Peyer's patch (tissue), 4 donors: ENCODE measurements at regions not wholly inside any gene's neighbourhood (a gene's known extent, or its start where the extent isn't known, plus 50 kb on each side); places are given as distances from the start of the nearest gene placed in this dataset.
A peak's percentile ranks its signal among the peaks of the same experiment; 100 is the strongest.

Source experiments
- DNase-seq, 3 donors: peaks; one replicate each; pipeline ENCODE4 v3.0.0-alpha.2; 2017 to 2019
- H3K27ac ChIP-seq, 4 donors: fragments of 200-600 bp; sonication (generic); one replicate each; pipeline ENCODE4 v1.5.1; 2016 to 2019
- H3K27me3 ChIP-seq, 2 donors: fragments of 200-600 bp; sonication (generic); one replicate each; pipeline ENCODE4 v1.5.1; 2019
- H3K36me3 ChIP-seq, 3 donors: fragments of 200-600 bp; sonication (generic); one replicate each; pipeline ENCODE4 v1.5.1; 2016 to 2019
- H3K4me1 ChIP-seq, 4 donors: fragments of 200-600 bp; sonication (generic); one replicate each; pipeline ENCODE4 v1.5.1; 2016 to 2019
- H3K4me3 ChIP-seq, 4 donors: fragments of 200-600 bp; sonication (generic); 1 replicate in 3 of 4; 2 replicates in 1 of 4; pipeline ENCODE4 v1.5.1; 2016 to 2019; ENCODE audit warnings: mild to moderate bottlenecking in 1 of 4
- H3K9me3 ChIP-seq, 4 donors: fragments of 200-600 bp; sonication (generic); one replicate each; pipeline ENCODE4 v1.5.1; 2016 to 2019; ENCODE audit warnings: mild to moderate bottlenecking in 1 of 4
- CTCF ChIP-seq, 6 experiments: fragments of 450-650 bp in 4 of 6; fragments of 200-600 bp in 2 of 6; sonication (generic) in 1 of 6; IDR thresholded peaks; one replicate each; pipeline ENCODE4 v1.5.1; 2017 to 2019; ENCODE audit warnings: antibody characterized with exemption in 6 of 6, mild to moderate bottlenecking in 3 of 6, moderate library complexity in 1 of 6
- POLR2A ChIP-seq, 2 donors: fragments of 450-650 bp; IDR thresholded peaks; one replicate each; pipeline ENCODE4 v1.5.1; 2017; ENCODE audit warnings: antibody characterized with exemption in 2 of 2, mild to moderate bottlenecking in 2 of 2, moderate library complexity in 2 of 2

- Histone ChIP-seq H3K9me3 (no peaks in the 10 kb centered on the region), H3K27ac (no peak overlapping the region), H3K27me3 (no peaks in the 10 kb centered on the region), H3K4me1 (no peaks in the 10 kb centered on the region), H3K36me3 (no peaks in the 10 kb centered on the region), H3K4me3 (no peak overlapping the region)
- no peak for DNase-seq
- no peak for TF ChIP-seq CTCF (IDR thresholded peaks at IDR 0.05)
- no peak for TF ChIP-seq POLR2A (IDR thresholded peaks at IDR 0.05)
Measured at GRCh38 chr9:102867488-102867887, 127.6 kb upstream of the CYLC2 start.

- H3K36me3 ChIP-seq, result no peaks in the 10 kb centered on the region
- no peak overlapping the region for H3K4me3 ChIP-seq
- no peak overlapping the region for H3K27ac ChIP-seq
- H3K27me3 ChIP-seq, result no peaks in the 10 kb centered on the region
- H3K9me3 ChIP-seq, result no peaks in the 10 kb centered on the region
- H3K4me1 ChIP-seq, result no peaks in the 10 kb centered on the region
- no peak for DNase-seq
- TF ChIP-seq POLR2A (IDR thresholded peaks at IDR 0.05), result no peak
- no peak for TF ChIP-seq CTCF (IDR thresholded peaks at IDR 0.05)
Measured at GRCh38 chr9:102862478-102862877, 132.7 kb upstream of the CYLC2 start.

GRCh38 chr9:102855641-102856040 lies 139.5 kb upstream of the CYLC2 start:
- no peaks in the 10 kb centered on the region for H3K9me3 ChIP-seq

GRCh38 chr9:102845827-102846371 lies 149.2 kb upstream of the CYLC2 start:
- H3K36me3 ChIP-seq, result no peaks in the 10 kb centered on the region
- H3K4me3 ChIP-seq, result no peak overlapping the region
- DNase-seq, result no peak
- H3K27ac ChIP-seq, result no peak overlapping the region
- H3K4me1 ChIP-seq, result peaks cover 0 to 6% (median 0%) of the 10 kb centered on the region in 4 donors
- TF ChIP-seq CTCF (IDR thresholded peaks at IDR 0.05) (no peak), POLR2A (IDR thresholded peaks at IDR 0.05) (no peak)
- H3K9me3 ChIP-seq, result no peaks in the 10 kb centered on the region
- H3K27me3 ChIP-seq, result no peaks in the 10 kb centered on the region

More at GRCh38 chr9:102855641-102856040, 139.5 kb upstream of the CYLC2 start:
- H3K4me1 ChIP-seq, result no peaks in the 10 kb centered on the region
- H3K27me3 ChIP-seq, result no peaks in the 10 kb centered on the region
- no peaks in the 10 kb centered on the region for H3K36me3 ChIP-seq
- DNase-seq, result no peak
- H3K27ac ChIP-seq, result no peak overlapping the region
- no peak for TF ChIP-seq POLR2A (IDR thresholded peaks at IDR 0.05)
- no peak for TF ChIP-seq CTCF (IDR thresholded peaks at IDR 0.05)
- H3K4me3 ChIP-seq, result no peak overlapping the region

GRCh38 chr9:102844716-102845115 lies 150.4 kb upstream of the CYLC2 start:
- Histone ChIP-seq H3K4me3 (no peak overlapping the region), H3K27me3 (no peaks in the 10 kb centered on the region), H3K36me3 (no peaks in the 10 kb centered on the region), H3K9me3 (no peaks in the 10 kb centered on the region), H3K27ac (peak overlapping the region in 1 of 4 donors; percentile 18), H3K4me1 (peaks cover 0 to 14% (median 0%) of the 10 kb centered on the region in 4 donors)
- TF ChIP-seq POLR2A (IDR thresholded peaks at IDR 0.05) (no peak), CTCF (IDR thresholded peaks at IDR 0.05) (no peak)
- no peak for DNase-seq

GRCh38 chr9:102842423-102842822 lies 152.7 kb upstream of the CYLC2 start:
- DNase-seq, result no peak
- TF ChIP-seq POLR2A (IDR thresholded peaks at IDR 0.05), result no peak
- TF ChIP-seq CTCF (IDR thresholded peaks at IDR 0.05), result no peak
- no peaks in the 10 kb centered on the region for H3K36me3 ChIP-seq
- H3K4me3 ChIP-seq, result no peak overlapping the region
- no peaks in the 10 kb centered on the region for H3K9me3 ChIP-seq
- H3K27me3 ChIP-seq, result no peaks in the 10 kb centered on the region
- no peak overlapping the region for H3K27ac ChIP-seq
- H3K4me1 ChIP-seq, result peaks cover 0 to 14% (median 0%) of the 10 kb centered on the region in 4 donors
